DMS153 (cell line): ENCODE measurements at regions not wholly inside any gene's neighbourhood (a gene's known extent, or its start where the extent isn't known, plus 50 kb on each side); places are given as distances from the start of the nearest gene placed in this dataset.
"Not testable (repeated sequence)": the region's sequence is repeated elsewhere in the genome, so short reads cannot be mapped to it uniquely, and the experiment has no call there.

Experiments used
- DNase-seq: peaks from one replicate; lab custom pipeline; 2025; lab: John Stamatoyannopoulos, UW

DNA sequence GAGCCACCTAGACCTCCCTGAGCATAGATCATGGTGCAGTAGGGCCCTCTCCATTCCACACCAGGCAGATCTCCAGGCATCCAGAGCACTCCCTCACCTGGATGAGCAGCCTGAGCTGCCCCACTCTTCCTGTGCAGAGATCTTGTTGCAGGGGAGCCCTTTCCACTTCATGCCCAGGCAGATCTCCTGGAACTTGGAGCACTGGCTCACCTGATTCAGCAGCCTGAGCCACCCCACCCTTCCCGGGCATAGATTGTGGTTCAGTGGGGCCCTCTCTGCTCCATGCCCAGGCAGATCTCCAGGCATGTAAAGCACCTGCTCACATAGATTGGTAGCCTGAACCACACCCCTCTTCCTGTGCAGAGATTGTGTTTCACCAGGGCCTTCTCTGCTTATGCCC, 78.0 kb downstream of the SEC16B start:
- DNase-seq = no peak

GRCh38 chr1:177890479-177890878, 79.4 kb downstream of the SEC16B start:
- DNase-seq = no peak

DNA sequence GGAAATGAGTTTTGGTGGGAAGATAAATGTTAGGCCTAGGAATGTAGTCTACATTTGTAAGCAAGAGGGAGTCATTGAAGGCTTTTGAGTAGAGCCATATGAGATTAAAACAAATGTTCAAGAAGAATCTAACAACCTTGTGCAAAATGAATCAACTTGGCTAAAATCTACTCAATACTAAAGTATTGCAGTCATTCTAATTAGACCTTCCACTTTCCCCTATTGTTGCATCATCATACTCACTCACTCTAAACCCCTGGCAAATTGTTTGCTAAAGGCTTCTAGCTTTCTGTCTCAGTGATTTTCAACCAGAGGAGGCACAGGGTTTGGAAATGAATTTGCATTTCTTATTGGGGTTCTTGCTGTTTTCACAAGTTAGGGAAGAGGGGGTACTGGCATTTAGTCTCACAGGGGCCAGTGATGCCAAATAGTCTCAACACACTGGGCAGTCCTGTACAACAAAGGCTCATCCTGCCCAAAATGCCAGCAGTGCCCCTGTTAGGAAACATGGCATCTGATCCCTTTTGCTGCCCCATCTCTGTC, 85.3 kb downstream of the SEC16B start:
- no peak for DNase-seq

DNA sequence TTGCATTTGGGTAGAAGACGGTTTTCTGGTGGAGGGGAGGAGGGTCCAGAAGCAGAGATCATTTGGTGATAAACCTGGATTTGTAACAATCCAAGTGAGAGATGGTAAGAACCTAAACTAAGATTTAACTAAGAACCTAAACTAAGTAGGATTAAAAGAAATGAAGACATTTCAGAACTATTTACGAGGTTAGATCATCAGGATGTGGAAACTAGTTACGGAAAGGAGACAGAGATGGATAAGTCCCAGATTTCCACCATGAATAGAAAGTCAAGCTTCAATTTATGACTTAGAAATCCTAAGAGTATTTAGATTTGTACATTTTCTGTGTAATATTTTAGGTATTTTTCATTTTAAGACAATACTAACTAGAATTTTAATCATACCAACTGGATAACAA, 86.3 kb downstream of the SEC16B start:
- no peak for DNase-seq

GRCh38 chr1:177880339-177880891, 89.4 kb downstream of the SEC16B start:
- no peak for DNase-seq

- DNase-seq = no peak
Measured at GRCh38 chr1:177877086-177877485, 92.8 kb downstream of the SEC16B start.

- DNase-seq = peak; percentile 39
Measured at GRCh38 chr1:177873238-177873637, 96.6 kb downstream of the SEC16B start.

DNA sequence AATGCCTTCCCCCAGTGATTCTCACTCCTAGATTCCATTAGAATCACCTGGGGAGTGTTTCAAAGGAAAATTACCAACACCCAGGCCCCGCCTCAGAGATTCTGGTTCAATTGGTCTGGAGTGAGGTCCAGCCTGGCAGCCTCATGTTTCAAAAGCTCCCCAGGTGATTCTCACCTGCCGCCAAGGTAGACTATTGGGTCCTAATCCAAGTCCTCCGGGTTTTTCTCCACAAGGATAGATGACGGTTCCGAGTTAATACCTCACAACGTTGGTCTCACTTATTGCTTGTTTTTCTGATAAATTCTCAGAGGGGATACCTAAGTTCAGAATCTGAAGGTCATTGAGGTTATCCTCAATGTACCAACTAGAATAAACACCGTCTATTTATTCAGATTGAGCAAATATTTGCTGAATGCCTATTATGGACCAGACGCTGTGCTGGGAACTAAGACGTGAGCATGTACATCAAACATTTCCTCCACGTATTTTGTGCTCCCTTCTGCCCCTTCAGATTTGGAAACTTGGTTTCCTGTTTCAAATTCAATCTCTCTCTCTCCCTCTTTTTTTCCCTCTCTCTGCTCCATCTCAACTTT, 97.5 kb downstream of the SEC16B start:
- DNase-seq = peak; percentile 75

GRCh38 chr1:177871613-177872307, 98.1 kb downstream of the SEC16B start:
- peak; percentile 35 for DNase-seq

- no peak for DNase-seq
Measured at GRCh38 chr1:177869586-177869985, 100.3 kb downstream of the SEC16B start.

- not testable (repeated sequence) for DNase-seq
Measured at GRCh38 chr1:177869011-177869410, 100.8 kb downstream of the SEC16B start.

DNA sequence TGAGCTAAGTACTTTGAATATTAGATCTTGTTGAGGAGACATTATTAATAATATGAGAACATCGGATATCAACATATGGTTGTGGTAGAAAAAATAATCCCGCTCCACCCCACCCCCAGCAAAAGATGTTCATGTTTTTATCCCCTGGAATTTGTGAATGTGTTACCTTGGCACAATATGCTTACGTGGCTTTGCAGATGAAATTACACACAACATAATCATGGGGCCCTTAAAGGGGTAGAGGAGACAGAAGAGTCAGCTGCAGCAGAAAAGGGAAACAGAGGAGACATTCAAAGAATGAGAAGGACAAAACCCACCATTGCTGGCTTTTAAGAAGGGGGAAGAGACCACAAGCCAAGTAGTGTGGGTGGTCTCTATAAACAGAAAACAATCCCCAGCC, 104.1 kb downstream of the SEC16B start:
- no peak for DNase-seq

GRCh38 chr1:177864538-177865305, 105.1 kb downstream of the SEC16B start:
- no peak for DNase-seq

DNA sequence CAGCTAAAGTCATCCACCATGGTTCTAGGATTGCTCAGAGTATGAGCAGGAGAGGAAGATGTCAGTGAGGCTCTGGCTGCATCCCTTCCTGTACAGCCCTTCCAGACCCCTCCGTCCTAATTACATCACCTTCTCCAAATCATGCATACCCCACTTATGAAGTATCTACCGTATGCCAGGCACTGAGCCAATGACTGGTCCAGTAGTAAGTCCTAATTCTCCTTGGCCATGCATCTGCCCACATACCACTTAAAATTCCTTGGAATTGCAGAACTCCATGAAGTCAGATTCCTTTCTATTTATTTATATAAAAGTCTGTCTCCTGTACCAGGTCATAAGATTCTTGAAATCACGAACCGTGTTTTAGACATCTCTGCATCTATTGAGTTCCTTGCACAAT, 106.1 kb downstream of the SEC16B start:
- no peak for DNase-seq

- no peak for DNase-seq
Measured at GRCh38 chr1:177862916-177863315, 106.9 kb downstream of the SEC16B start.

- DNase-seq = peak; percentile 34
Measured at GRCh38 chr1:177859572-177859971, 110.3 kb downstream of the SEC16B start.

DNA sequence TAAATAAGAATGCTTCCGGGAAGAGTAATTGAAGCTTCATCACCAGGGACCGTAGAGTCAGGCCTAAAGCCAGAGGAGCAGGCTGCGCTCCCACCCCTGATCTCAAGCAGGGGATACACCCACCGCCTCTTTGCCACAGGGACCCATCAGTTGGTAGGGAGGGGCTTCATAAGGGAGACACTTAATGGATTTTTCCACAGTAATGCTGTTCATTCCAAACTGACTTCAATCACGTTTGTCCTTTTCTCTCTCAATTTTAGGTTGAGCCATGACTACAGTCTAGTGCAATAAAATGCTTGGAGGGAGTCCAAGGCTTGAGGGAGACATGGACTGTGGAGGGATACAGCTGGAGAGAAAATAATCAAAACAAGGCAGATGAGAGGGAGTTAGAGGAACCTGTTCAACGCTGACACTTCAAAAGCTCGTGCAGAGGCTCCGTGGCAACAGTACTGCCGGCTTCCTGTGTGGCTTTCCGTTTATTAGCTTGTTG, 111.5 kb downstream of the SEC16B start:
- DNase-seq = peak; percentile 91

DNA sequence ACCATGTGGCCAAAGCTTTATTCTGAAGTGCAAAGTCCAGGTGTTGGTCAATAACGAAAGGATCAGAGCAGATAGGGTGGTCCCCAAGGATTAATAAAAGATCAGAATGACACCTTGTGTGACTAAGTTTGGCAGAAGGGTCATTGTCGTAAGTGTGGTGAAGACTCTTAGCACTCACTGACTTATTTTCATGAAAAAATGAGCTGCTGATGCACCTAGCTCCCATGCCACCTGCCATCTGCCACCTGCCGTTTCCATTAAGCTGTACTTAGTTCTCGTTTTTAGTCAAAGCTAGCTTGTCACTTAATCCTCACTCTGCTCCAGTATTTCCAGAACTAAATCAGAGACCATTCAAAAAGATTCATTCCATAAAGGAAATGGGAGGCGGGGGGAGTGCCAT, 112.6 kb downstream of the SEC16B start:
- peak; percentile 23 for DNase-seq

- DNase-seq = no peak
Measured at GRCh38 chr1:177854951-177855350, 114.9 kb downstream of the SEC16B start.

GRCh38 chr1:177849579-177850290, 120.1 kb downstream of the SEC16B start:
- no peak for DNase-seq

DNA sequence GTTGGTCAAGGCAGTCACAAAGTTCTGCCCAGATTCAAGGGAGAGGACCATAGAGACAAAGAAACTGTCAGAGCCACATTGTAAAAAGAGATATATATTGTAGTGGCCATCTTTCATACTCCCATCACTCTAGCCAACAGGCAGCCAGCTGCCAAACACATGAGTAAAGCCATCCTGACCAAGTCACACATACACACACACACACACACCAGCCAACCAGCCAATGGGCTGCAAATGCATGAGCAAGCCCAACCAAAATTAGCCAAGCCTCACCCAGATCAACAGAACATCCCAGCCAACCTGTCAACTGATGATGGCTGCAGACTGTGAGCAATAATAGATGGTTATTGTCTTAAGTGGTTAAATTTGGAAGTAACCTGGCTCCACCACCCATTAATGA, 120.7 kb downstream of the SEC16B start:
- no peak for DNase-seq

- no peak for DNase-seq
Measured at GRCh38 chr1:177848577-177848976, 121.3 kb downstream of the SEC16B start.
